ENCODE measurements at regions not wholly inside any gene's neighbourhood (a gene's known extent, or its start where the extent isn't known, plus 50 kb on each side); places are given as distances from the start of the nearest gene placed in this dataset.
A peak's percentile ranks its signal among the peaks of the same experiment; 100 is the strongest.

GRCh38 chr21:18191139-18191538 is 53.5 kb upstream of the CHODL start:
- FAIRE-seq: no peak

GRCh38 chr21:18178509-18178908 is 66.1 kb upstream of the CHODL start:
- no peak for FAIRE-seq

DNA sequence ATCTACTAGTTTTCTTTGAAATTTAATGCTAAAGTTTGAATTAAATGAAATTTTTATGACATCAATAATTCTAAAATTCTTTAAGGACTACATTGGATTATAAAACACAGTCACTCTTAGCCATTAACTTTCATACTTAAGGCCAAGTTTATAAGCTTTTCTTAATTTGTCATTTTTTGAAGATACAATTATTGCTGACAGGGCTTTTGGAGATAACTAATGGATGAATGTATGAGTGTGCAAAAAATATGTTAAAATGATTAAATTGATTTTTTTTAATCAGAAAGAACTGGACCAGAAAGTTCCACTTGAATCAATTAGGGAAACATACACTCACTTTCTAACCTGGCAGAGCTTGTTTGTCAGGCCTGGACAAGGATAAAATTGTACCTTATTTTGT is 70.3 kb upstream of the CHODL start:
- no peak for FAIRE-seq

DNA sequence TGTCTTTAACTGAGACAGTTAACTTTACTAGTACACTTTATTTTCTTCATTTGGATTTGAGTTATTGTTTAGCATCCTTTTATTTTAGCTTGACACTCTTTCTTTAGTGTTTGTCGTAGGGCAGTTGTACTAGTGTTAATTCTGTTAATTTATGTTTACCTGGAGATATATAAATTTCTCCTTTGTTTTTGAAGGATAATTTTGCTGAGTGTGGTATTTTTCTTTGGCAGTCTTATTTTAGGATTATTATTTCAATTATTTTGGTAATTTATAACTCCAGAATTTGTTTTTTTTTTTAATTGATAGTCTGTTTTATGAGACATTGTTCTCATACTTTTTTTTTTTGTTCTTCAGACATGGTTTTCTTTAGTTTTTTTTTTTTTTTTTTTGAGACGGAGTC is 73.8 kb upstream of the CHODL start:
- FAIRE-seq: peak; percentile 11

DNA sequence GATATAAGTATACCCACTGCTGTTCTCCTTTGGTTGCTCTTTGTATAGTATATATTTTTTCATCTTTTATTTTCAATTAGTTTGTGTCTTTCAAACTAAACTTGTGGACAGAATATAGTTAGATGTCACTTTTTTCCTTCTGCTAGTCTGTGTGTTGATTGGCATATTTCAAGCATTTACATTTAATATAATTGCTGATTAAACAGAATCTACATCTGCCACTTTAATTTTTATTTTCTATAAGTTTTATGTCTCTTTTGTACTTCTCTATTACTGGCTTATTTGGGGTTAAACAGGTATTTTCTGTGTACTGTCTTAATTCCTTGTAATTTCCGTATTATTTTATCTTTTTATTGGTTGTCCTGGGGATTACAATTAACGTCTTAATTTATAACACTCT is 74.4 kb upstream of the CHODL start:
- FAIRE-seq: no peak

- FAIRE-seq: no peak
Observed at GRCh38 chr21:18168108-18168507, 76.5 kb upstream of the CHODL start.

GRCh38 chr21:18164933-18165332 is 79.7 kb upstream of the CHODL start:
- peak; percentile 54 for FAIRE-seq

DNA sequence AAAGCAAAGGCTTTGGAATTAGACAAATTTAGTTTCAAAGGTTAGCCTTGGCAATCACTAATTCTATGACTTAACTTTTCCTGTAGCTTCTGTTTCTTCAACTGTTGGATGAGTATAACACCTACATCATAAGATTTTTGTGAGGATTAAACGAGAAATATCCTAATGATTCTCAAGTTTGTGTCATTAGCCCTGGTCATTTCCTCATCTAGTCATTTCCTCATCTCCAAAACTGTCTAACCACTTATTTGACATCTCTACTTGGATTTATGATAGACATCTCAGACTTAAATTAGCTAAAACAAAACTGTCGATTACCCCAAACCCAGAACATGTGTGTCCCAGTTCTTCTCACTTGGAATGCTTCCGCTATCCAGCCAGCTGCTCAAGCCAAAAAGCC is 80.2 kb upstream of the CHODL start:
- no peak for FAIRE-seq

DNA sequence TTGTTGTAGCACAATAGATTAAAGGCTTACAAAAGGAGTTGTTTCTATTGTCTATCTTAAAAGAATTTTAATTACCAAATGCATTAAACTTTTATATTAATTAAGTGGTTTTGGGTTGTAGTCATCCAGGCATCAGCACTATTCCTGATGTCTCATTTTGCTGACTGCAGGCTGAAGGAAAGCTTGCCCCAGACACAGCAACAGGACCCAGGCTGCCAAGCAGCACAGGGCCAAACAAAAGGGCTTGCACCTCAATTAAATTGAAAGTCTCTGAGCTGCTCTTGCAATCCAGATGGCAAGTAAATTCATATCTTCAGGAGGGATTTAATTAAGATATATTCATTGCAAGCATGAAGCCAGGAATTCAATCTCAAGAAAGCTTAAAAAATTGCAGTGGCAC is 80.7 kb upstream of the CHODL start:
- no peak for FAIRE-seq

GRCh38 chr21:18161841-18162240 is 82.8 kb upstream of the CHODL start:
- FAIRE-seq: no peak

DNA sequence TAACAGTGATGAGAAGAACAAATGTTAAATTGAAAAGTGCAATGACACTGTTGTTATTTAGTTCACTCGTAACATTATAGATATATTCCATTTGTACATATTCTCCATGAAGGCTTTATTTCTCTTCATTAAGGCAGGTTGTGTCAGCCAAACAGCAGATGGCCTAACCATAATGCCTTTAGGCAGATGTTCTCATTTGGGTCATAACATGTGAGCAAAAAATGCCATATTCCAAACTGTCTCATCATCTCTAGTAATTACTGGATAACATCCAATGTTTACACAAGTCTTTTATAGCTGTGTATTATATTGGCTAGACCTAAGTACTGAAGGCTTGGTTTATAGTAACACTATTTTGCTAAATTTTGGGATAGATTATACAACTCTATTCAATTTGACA is 87.2 kb upstream of the CHODL start:
- no peak for FAIRE-seq

DNA sequence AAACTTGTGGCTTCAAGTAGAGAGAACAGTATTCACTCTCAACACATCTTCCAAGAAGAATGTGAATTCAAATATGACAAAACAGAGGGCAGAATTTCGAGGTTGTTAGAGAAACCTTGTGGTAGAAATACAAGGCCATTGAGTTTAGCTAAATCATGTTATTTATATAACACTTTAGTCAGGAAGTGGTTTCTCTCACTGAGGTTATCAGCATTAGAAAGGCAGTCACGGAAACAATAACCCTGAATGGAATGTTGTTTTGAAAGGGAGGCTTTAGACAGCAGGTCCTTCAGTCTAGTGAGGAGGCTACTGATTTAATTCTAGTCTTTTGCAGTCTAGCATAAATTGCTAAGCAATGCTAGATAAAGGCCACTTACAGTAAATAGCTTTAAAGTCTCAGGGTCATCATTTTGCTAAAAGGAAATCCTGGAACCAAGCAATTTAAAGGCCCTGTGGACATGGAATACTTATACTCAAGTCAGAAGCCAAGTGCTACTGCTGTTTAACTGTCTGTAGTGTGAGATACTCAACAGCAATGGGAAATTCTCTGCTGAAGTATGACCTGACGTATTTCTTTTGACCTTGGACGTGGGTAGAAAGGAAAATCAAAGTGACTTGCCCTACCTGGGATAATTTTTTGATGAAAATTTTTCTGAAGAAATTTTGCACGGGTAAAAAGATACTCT is 89.0 kb upstream of the CHODL start:
- FAIRE-seq: no peak

- FAIRE-seq: no peak
Observed at GRCh38 chr21:18153063-18153462, 91.6 kb upstream of the CHODL start.

DNA sequence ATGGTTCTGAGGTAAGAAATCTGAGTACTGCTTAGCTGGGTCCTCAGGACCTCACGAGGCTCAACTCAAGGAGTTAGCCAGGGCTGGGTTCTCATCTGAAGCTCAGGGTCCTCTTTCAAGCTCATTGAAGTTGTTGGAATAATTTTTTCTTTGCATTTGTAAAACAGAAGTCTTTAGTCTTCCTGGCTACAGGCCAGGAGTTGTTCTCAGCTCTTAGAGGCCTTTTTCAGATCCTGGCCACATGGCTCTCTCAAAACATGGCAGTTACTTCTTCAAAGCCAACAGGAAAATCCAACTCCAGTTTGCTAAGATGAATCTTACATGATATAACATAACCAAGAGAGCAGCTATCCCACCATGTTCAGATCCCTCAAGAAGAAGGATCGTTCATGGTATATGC is 92.3 kb upstream of the CHODL start:
- FAIRE-seq: no peak

GRCh38 chr21:18151046-18151445 is 93.6 kb upstream of the CHODL start:
- FAIRE-seq: no peak

DNA sequence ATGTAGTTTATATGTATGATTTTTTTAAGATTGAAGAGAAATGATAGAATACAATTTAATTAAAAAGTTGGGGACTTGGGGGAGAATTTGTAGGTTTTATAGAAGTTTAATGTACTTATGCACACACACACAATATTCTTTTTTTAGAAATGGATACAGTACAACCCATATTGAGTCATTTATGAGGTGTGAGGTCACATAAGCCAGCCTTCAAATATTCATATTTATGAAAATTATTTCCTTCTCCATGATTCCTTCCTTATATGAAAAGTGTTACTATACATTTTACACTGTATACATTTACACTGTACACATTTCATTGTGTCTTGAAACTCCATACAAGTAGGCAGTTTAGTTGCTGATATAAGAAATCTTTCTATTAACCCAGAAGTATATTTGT is 96.2 kb upstream of the CHODL start:
- FAIRE-seq: no peak

DNA sequence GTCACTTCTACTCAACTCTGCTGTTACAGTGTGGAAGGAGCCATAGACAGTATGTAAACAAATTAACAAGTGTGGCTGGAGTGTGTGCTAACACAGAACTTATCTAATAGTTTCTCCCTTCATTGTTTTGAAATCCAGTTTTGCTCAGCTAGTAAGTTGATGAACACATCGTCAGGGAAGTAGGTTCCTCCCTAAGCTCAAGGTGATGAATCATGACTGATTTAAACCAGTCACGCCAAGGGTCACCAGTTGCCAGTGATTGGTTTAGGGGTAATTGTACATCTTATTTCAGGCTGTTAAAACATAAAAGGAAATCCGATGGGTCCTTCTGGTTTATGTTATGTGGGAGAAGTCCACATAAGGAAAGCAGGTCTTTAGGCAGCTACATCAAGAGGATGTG is 97.0 kb upstream of the CHODL start:
- FAIRE-seq: no peak

- no peak for FAIRE-seq
Observed at GRCh38 chr21:18146820-18147219, 97.8 kb upstream of the CHODL start.

DNA sequence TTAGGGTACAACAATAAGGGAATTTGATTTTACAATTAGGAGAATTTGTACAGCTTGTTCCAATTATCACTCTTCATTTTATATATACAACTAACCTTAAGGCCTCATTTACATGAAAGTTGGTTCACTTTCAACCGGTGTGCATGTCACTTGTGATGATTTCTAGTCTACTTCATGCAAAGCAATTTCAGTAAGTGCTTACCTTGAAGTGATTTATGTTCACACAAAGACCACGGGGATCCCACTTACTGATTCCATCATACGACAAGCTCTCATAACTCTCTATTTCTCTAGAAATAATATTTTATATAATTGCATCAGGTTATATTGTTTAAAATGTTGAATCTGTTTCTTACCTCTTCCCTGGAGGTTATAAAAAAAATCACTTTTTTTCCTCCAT is 100.3 kb upstream of the CHODL start:
- no peak for FAIRE-seq

DNA sequence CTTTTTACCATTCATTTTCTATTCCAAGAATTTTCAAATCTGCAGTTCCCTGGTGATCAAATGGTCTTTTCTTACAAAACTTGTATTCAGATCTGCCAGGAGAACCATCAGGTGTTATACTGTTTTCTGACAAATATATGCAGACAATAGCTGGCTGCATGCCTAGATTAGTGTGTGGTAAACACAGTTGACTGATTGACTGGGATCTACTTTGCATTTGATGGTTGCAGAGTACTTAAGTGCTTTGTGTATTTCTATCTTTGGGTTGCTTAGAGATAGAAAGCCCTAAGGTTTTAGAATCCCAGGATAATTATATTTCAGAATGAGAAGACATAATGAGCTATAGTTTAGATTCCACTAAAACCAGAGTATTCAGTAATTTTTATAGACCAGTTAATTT is 102.0 kb upstream of the CHODL start:
- no peak for FAIRE-seq

DNA sequence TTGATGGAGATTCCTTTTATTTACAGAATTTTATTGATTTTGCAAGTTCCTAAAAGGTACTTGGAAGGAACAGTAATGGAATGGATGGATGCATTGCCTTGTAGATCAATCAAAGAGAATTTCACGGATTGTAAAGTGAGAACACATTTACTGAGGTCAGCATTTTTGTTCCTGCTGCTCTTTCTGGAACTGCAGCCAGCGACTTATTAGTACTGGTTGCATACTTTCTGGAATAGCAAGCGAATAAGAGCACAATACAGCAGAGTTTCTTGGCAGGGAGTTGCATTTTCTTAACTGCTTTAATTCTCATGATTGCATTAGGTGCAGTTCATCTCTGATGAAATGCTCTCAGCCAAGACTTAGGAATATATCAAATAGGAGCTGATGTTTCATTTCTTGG is 106.1 kb upstream of the CHODL start:
- no peak for FAIRE-seq

DNA sequence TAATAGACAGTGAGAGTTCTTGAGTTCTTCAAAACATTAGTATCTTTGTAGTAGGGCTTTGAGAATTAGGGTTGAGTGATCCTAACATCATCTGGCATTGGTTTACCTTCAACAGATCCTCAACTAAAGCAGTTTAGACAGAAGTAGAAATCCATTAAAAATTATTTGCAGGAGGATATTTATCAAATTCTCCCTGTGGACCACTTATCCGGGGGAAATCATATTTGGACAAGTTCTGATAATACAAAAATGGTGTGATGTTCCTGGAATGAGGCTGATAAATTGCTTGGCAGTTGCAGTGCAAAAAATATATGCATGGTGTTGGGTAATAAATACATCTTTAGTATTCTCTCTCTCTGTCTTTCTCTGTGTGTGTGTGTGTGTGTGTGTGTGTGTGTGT is 115.1 kb upstream of the CHODL start:
- FAIRE-seq: no peak

DNA sequence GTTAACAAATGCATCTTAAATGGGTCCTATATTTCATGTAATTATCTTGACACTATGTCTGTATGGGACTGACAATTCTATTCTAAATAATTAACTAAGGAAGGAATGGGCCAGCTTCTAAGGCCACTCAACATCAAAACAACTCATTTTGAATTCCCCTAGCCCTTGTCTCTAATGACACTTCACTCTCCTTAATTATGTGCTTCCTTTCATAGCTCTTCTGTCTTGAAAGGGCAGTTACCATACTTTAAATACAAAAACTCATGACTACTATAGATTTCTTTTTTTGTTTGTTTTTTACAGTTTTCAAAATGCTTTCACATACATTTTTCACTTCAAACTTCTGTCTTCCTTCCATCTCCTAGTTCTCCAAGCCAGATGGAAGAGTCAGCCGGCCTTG is 126.1 kb upstream of the CHODL start:
- no peak for FAIRE-seq

DNA sequence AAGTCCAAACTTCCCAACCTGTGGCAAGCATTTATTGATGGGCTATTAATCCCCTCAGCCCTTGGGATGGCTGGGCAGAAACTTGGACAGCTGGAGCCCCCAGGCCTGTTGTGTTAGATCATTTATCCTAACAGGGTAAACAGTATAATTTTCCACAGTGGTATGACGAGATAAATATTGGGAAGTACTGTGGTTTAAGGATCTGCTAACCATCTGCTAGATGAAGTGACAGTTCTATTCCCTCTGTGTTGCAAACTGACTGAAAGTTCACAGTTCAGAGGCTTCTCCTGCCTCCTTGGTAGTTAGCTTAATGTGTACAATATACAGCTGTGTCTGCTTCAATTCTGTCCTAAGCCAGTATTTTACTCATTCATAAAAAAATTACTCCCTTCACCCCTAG is 127.5 kb upstream of the CHODL start:
- FAIRE-seq: no peak

DNA sequence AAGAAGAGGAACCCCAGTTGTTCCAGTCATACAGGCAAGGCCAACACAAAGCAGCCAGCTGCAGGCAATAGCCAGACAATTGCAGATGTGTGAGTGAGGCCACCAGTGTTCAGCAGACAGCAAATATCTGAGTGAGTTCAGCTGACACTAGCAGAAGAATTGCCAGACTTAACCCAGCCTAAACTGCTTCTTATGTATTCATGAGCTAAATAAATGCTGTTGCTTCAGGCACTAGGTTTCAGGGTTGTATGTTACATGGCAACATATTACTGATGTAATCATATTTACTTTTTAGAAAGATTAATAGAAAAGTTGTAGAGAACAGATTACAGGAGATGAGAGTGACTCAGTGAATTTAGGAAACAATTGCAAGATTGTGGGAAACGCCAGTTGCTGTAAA is 129.8 kb upstream of the CHODL start:
- no peak for FAIRE-seq

DNA sequence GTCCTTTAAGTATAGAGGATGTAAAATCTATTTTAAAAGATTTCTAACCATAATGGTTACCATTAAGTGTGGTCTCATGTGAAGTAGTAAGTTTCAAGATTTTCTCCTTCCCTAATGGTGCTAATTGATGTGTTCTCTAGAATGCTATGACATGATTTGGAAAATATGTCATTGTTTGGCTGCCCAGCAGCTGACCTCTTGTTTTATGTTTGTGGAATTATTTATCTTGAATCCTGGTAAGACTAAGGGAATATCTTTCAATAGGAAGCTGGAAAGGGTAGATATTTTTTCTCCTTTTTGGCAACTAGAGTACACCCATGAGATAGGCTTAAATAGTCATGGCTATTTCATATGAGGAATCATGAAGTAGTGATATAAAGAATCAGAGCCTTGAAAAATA is 139.8 kb upstream of the CHODL start:
- FAIRE-seq: no peak

Measured in A204.1 (cell line).